ENCODE measurements at regions not wholly inside any gene's neighbourhood (a gene's known extent, or its start where the extent isn't known, plus 50 kb on each side); places are given as distances from the start of the nearest gene placed in this dataset.

- TF ChIP-seq, protein P1, sequence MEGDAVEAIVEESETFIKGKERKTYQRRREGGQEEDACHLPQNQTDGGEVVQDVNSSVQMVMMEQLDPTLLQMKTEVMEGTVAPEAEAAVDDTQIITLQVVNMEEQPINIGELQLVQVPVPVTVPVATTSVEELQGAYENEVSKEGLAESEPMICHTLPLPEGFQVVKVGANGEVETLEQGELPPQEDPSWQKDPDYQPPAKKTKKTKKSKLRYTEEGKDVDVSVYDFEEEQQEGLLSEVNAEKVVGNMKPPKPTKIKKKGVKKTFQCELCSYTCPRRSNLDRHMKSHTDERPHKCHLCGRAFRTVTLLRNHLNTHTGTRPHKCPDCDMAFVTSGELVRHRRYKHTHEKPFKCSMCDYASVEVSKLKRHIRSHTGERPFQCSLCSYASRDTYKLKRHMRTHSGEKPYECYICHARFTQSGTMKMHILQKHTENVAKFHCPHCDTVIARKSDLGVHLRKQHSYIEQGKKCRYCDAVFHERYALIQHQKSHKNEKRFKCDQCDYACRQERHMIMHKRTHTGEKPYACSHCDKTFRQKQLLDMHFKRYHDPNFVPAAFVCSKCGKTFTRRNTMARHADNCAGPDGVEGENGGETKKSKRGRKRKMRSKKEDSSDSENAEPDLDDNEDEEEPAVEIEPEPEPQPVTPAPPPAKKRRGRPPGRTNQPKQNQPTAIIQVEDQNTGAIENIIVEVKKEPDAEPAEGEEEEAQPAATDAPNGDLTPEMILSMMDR (conservative IDR thresholded peaks at IDR 0.05; ENCODE audit: low read depth, low read length) = no peak
- no peak for DNase-seq (ENCODE audit: low read depth)
- H3K4me3 ChIP-seq (ENCODE audit: low read length) = no peak overlapping the region
These were observed 138.8 kb downstream of the TUSC7 start for GRCh38 chr3:116848248-116848829.

DNA sequence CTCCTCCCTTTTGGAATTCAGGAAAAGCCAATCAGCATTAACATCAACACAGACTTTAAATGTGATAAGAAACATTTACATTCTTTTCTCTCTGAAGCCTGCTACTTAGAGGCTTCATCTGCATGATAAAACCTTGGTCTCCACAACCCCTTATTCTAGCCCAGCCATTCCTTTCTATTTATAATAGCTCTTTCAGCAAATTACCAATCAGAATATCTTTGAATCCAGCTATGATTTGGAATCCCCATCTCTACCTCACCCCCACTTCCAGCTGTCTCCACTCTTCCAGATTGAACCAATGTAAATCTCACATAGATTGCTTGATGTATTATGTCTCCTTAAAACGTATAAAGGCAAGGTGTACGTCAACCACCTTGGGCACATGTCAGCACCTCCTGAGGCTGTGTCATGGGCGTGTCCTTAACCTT is 139.7 kb downstream of the TUSC7 start:
- DNase-seq (ENCODE audit: low read depth) = no peak
- no peak overlapping the region for H3K4me3 ChIP-seq (ENCODE audit: low read length)
- TF ChIP-seq, protein P1 (conservative IDR thresholded peaks at IDR 0.05; ENCODE audit: low read depth, low read length) = no peak

GRCh38 chr3:116852803-116853202 is 143.2 kb downstream of the TUSC7 start:
- TF ChIP-seq, protein P1 (conservative IDR thresholded peaks at IDR 0.05; ENCODE audit: low read depth, low read length) = no peak
- H3K4me3 ChIP-seq (ENCODE audit: low read length) = no peak overlapping the region
- no peak for DNase-seq (ENCODE audit: low read depth)

- TF ChIP-seq, protein P1 (conservative IDR thresholded peaks at IDR 0.05; ENCODE audit: low read depth, low read length) = no peak
- no peak overlapping the region for H3K4me3 ChIP-seq (ENCODE audit: low read length)
- DNase-seq (ENCODE audit: low read depth) = no peak
These were observed 153.7 kb downstream of the TUSC7 start for GRCh38 chr3:116863270-116863770.

DNA sequence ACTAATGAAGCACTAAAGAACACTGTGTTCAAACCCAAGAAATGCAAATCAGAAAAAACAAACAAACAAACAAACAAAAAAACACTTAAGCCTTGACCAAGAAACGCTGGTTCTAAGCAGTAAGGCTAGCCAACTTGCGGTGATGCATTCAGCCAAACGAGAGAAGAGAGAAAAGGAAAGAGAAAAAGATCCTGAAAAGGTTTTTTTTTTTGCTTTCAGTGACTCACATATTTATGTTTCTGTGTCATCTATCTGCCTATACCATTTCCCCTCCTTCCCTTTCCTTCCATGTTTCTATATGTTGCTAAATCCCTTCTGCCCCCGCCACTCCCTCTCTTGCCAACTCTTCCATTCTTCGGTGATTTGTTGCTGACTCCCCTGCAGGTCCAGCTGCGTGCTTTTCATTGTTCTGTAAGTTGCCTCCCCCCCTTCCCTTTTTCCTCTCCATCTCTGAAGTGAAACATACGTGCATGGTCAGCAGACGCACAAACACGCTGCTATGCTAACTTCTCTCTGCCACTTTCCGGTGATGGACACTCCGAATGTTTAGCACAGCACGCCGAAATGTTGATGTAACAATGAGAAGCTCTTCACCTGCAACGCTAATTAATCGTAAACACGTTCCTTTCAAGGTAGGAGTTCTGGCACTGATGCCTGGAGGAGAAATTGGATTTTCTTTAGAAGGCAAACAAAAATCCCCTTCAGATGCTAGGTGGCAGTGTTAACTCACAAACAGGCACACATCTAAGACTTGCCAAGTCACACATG is 154.4 kb downstream of the TUSC7 start:
- H3K4me3 ChIP-seq (ENCODE audit: low read length) = peak overlapping the region; percentile 61
- DNase-seq (ENCODE audit: low read depth) = peak; percentile 26
- TF ChIP-seq, protein P1 (conservative IDR thresholded peaks at IDR 0.05; ENCODE audit: low read depth, low read length) = peak; percentile 65

GRCh38 chr3:116864590-116864927 is 155.0 kb downstream of the TUSC7 start:
- no peak for DNase-seq (ENCODE audit: low read depth)
- TF ChIP-seq, protein P1 (conservative IDR thresholded peaks at IDR 0.05; ENCODE audit: low read depth, low read length) = no peak
- peak overlapping the region; percentile 61 for H3K4me3 ChIP-seq (ENCODE audit: low read length)

- TF ChIP-seq, protein P1 (conservative IDR thresholded peaks at IDR 0.05; ENCODE audit: low read depth, low read length) = no peak
- DNase-seq (ENCODE audit: low read depth) = no peak
- H3K4me3 ChIP-seq (ENCODE audit: low read length) = no peak overlapping the region
These were observed 160.8 kb downstream of the TUSC7 start for GRCh38 chr3:116870379-116870778.
